SU-DHL-6 (cell line): ENCODE measurements at regions not wholly inside any gene's neighbourhood (a gene's known extent, or its start where the extent isn't known, plus 50 kb on each side); places are given as distances from the start of the nearest gene placed in this dataset.

Source experiments
- CTCF ChIP-seq: fragments of 200-600 bp; sonication (generic); IDR thresholded peaks from one replicate; pipeline ENCODE4 v1.5.1; 2017; ENCODE audit warnings: antibody characterized with exemption, mild to moderate bottlenecking, low read length, moderate library complexity; ENCODE audit not compliant: insufficient read depth, poor library complexity, severe bottlenecking
- EZH2phosphoT487 ChIP-seq: fragments of 200-600 bp; sonication (generic), shearing (Covaris generic); conservative IDR thresholded peaks from 2 replicates; pipeline ENCODE4 v1.6.1; 2018; ENCODE audit warnings: mild to moderate bottlenecking, antibody characterized with exemption, low read length, moderate library complexity, mixed read lengths

GRCh38 chr7:81296726-81297125, 377.9 kb upstream of the SEMA3C start:
- no peak for TF ChIP-seq CTCF
- no peak for TF ChIP-seq EZH2phosphoT487
